ENCODE measurements at regions not wholly inside any gene's neighbourhood (a gene's known extent, or its start where the extent isn't known, plus 50 kb on each side); places are given as distances from the start of the nearest gene placed in this dataset.

GRCh38 chr4:104818579-104818978 is 323.9 kb upstream of the CXXC4 start:
- H3K9ac ChIP-seq (ENCODE audit: extremely low read depth, low read length, poor library complexity, severe bottlenecking): no peak overlapping the region
- Mint-ChIP-seq H3K4me1 (no peaks in the 10 kb centered on the region), H3K36me3 (ENCODE audit: low read depth) (no peaks in the 10 kb centered on the region), H3K27me3 (ENCODE audit: insufficient read depth) (peaks cover 2% of the 10 kb centered on the region), H3K27ac (no peak overlapping the region), H3K9me3 (no peaks in the 10 kb centered on the region), H3K4me3 (no peak overlapping the region)
- H3K27ac ChIP-seq (ENCODE audit: low read depth, low read length): no peak overlapping the region
- no peak overlapping the region for H3K4me3 ChIP-seq (ENCODE audit: low read length)
- 90% methylated on average over 4 of the region's 4 CpGs; no CpG with 5 or more reads in 1 of the 2 experiments for WGBS, 2 experiments (ENCODE audit: insufficient coverage in 1 of 2, insufficient read length in 1 of 2)
- H3K4me1 ChIP-seq (ENCODE audit: control insufficient read depth, insufficient read depth, low read length): no peaks in the 10 kb centered on the region
- no peaks in the 10 kb centered on the region for H3K27me3 ChIP-seq (ENCODE audit: control insufficient read depth, insufficient read depth, low read length, poor library complexity, severe bottlenecking)
- H3K36me3 ChIP-seq (ENCODE audit: control insufficient read depth, insufficient read depth, low read length): no peaks in the 10 kb centered on the region
- no peaks in the 10 kb centered on the region for H3K9me3 ChIP-seq (ENCODE audit: control insufficient read depth, low read length)
- no peak for DNase-seq
- no peak for TF ChIP-seq CTCF (conservative IDR thresholded peaks at IDR 0.05)

- no peaks in the 10 kb centered on the region for H3K9me3 ChIP-seq (ENCODE audit: control insufficient read depth, low read length)
- no peaks in the 10 kb centered on the region for H3K4me1 ChIP-seq (ENCODE audit: control insufficient read depth, insufficient read depth, low read length)
- Mint-ChIP-seq H3K36me3 (ENCODE audit: low read depth) (no peaks in the 10 kb centered on the region), H3K27ac (no peak overlapping the region), H3K27me3 (ENCODE audit: insufficient read depth) (no peaks in the 10 kb centered on the region), H3K4me1 (peaks cover 4% of the 10 kb centered on the region), H3K4me3 (no peak overlapping the region), H3K9me3 (no peaks in the 10 kb centered on the region)
- H3K27me3 ChIP-seq (ENCODE audit: control insufficient read depth, insufficient read depth, low read length, poor library complexity, severe bottlenecking): no peaks in the 10 kb centered on the region
- H3K9ac ChIP-seq (ENCODE audit: extremely low read depth, low read length, poor library complexity, severe bottlenecking): no peak overlapping the region
- no peak overlapping the region for H3K27ac ChIP-seq (ENCODE audit: low read depth, low read length)
- H3K4me3 ChIP-seq (ENCODE audit: low read length): no peak overlapping the region
- no peak for DNase-seq
- no peaks in the 10 kb centered on the region for H3K36me3 ChIP-seq (ENCODE audit: control insufficient read depth, insufficient read depth, low read length)
- TF ChIP-seq CTCF (conservative IDR thresholded peaks at IDR 0.05): no peak
- WGBS, 2 experiments (ENCODE audit: insufficient coverage in 1 of 2, insufficient read length in 1 of 2): 90 to 94% methylated on average over 1 to 2 of the region's 2 CpGs
These were observed 320.5 kb upstream of the TET2 start for GRCh38 chr4:104826171-104826570.

DNA sequence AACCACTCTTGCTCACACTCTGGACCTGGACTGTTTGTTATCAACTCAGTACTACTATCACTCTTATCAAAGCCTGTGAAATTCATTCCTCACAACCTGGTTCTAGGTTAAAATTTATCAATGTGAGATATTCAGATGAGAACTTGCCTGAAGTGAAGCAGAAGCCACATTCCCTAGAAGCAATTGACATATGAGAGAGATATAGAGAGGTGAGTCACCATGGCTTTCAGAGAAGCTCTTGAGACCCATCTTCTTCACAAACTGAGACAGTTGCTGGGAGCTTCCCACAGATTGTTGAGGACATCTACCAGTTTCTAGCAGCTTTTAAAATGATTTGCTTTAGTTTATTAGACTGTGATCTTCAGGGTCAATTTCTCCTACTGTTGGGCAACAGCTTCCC is 316.9 kb upstream of the TET2 start:
- no peak overlapping the region for H3K4me3 Mint-ChIP-seq
- no peaks in the 10 kb centered on the region for H3K36me3 Mint-ChIP-seq (ENCODE audit: low read depth)
- TF ChIP-seq CTCF (conservative IDR thresholded peaks at IDR 0.05): no peak
- Histone ChIP-seq H3K36me3 (ENCODE audit: control insufficient read depth, insufficient read depth, low read length) (no peaks in the 10 kb centered on the region), H3K4me3 (ENCODE audit: low read length) (no peak overlapping the region), H3K27ac (ENCODE audit: low read depth, low read length) (no peak overlapping the region), H3K4me1 (ENCODE audit: control insufficient read depth, insufficient read depth, low read length) (no peaks in the 10 kb centered on the region), H3K9ac (ENCODE audit: extremely low read depth, low read length, poor library complexity, severe bottlenecking) (no peak overlapping the region), H3K27me3 (ENCODE audit: control insufficient read depth, insufficient read depth, low read length, poor library complexity, severe bottlenecking) (no peaks in the 10 kb centered on the region), H3K9me3 (ENCODE audit: control insufficient read depth, low read length) (no peaks in the 10 kb centered on the region)
- H3K9me3 Mint-ChIP-seq: no peaks in the 10 kb centered on the region
- H3K4me1 Mint-ChIP-seq: no peaks in the 10 kb centered on the region
- H3K27ac Mint-ChIP-seq: no peak overlapping the region
- H3K27me3 Mint-ChIP-seq (ENCODE audit: insufficient read depth): no peaks in the 10 kb centered on the region
- no peak for DNase-seq
